HG02798 (cell line): ENCODE measurements at regions not wholly inside any gene's neighbourhood (a gene's known extent, or its start where the extent isn't known, plus 50 kb on each side); places are given as distances from the start of the nearest gene placed in this dataset.

Source experiments
- ATAC-seq: cut with Tn5 transposase; IDR thresholded peaks from one replicate; pipeline ENCODE4 v1.9.1; 2021; ENCODE audit warnings: mild to moderate bottlenecking; ENCODE audit not compliant: unreplicated experiment, poor library complexity

- no peak for ATAC-seq
These were observed 95.5 kb upstream of the PTPN3 start for GRCh38 chr9:109593612-109594011.

- no peak for ATAC-seq
These were observed 99.4 kb upstream of the PTPN3 start for GRCh38 chr9:109597496-109597895.

GRCh38 chr9:109599131-109599530 is 101.0 kb upstream of the PTPN3 start:
- no peak for ATAC-seq

DNA sequence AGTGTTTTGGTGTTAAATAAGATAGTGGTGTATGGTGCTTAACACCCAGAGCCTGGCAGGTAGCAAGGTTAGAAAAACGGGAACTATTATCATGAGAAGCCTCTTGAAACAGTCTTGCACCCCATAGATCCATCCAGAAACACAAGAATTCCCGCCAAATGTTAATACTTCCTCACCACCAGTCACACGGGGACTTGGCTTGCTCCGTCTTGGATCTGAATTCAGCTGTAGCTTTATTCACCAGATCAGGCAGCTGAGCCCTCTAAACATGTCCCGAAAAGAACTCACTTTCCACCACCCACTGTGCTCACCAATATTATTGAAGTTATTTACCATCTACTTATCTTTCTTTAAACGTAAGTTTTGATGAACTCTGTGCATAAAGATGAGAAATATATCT is 101.6 kb upstream of the PTPN3 start:
- ATAC-seq = no peak

- ATAC-seq = no peak
These were observed 102.0 kb upstream of the PTPN3 start for GRCh38 chr9:109600142-109600541.

GRCh38 chr9:109601181-109601580 is 103.1 kb upstream of the PTPN3 start:
- no peak for ATAC-seq

- ATAC-seq = no peak
These were observed 104.9 kb upstream of the PTPN3 start for GRCh38 chr9:109602987-109603386.

- ATAC-seq = no peak
These were observed 106.0 kb upstream of the PTPN3 start for GRCh38 chr9:109604131-109604530.

- no peak for ATAC-seq
These were observed 106.7 kb upstream of the PTPN3 start for GRCh38 chr9:109604781-109605180.

DNA sequence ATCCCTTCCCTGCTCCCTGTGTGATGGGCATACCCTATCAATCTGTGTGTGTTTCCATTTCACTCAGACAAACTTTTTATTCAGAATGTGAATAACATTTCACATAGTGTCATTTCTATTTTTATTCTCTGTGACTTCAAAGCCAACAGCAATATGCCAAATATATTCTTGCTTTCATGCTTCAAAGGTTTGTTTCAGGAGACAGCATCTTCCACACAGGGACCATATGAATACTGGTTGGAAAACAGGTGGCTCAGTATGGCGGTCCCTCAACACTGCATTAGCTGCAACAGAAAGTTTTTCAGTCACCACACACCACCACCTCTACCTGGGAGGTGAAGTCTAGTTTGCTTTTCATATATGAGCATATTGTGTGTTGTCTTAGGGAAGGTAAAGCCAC is 111.0 kb upstream of the PTPN3 start:
- no peak for ATAC-seq

DNA sequence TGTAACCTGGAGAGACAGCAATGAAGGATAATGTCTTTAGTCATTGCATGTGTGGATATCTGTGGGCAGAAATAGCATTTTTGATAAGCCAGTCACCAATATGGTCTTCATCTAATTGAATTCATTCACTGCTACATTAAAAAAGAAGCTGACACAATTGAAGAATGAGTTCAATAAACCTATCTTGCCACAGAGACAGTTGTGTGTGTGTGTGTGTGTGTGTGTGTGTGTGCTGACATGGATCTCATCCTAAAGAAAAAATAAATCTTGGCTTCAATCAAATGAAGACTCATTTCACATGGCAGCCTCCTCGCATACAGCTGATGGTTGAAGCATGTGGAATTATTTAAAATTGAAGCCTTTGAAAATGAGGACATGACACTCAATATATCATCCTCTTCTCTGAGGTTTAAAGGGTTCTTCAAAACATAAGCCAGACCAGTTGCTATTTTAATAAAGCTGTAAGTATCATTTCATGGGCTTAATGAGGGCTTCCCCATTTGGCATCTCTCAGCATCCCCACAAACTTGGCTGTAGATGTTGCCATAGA is 118.5 kb upstream of the PTPN3 start:
- no peak for ATAC-seq

DNA sequence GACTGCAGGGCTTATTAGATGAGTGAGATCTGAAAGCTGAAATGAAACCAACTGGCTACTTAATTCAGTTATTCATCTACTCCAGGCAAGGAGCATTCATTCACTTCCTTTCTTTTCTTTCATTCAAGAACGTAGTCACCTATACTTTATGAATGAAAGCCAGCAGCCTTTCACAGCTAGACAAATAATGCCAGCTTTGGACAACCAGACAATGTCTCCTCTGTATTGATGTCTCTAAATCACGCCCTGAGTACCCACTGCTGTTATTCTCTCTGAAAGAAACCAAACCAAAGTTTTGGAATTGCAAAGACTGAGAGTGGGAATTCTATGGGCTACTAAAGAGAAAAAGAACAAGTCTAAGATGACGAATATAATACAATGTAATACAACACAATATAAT is 121.2 kb upstream of the PTPN3 start:
- ATAC-seq = no peak

DNA sequence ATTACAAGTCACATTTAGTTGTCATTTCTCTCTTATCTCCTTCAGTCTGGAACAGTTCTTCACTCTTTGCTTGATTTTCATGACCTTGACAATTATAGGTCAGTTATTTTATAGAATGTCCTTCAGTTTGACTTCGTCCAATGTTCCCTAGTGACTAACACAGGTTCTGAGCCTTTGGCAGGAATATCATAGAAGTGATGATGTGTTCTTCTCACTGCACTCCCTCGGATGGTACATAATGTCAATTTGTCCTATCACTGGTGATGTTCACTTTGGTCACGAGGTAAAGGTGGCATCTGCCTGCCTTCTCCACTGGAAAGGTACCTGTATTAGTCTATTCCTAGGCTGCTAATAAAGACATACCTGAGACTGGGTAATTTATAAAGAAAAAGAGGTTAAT is 126.0 kb upstream of the PTPN3 start:
- no peak for ATAC-seq

GRCh38 chr9:109624896-109625295 is 126.8 kb upstream of the PTPN3 start:
- no peak for ATAC-seq

DNA sequence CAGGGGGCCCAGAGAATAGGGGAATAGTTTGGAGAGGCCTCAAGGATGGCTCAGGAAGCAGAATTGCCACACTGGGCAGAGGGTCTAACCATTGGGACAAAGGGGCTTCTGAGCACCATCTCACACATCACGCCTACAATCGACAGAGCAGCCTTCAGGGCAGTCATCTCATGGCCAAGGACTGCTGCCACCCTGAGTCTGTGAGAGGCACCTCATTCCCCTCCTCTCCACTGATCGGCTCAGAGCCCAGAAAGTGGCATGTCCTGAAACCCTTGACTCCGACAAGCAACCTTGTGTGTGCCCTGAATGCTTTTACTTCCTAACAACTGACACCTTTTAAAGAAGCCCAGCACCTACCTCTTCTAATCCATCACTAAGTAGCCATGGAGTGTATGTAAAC is 128.9 kb upstream of the PTPN3 start:
- ATAC-seq = no peak

DNA sequence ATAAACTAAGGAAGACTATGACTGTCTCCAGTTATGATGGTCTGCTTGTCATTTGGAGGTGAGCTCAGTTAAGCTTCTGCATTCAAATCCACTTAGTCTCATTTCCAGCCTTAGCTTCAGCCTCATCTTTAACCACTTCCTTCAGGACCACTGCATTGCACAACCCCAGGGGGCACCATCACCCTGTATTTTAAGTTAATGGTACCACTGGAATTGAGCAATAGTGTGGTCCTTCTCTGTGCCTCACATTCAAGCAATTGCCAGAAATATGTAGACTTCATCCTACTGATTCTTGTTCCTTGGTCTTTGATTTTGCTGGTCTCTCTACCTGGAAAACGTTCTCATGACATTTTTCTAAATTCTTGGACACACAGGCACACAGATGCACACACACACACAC is 131.5 kb upstream of the PTPN3 start:
- no peak for ATAC-seq

- ATAC-seq = no peak
These were observed 134.7 kb upstream of the PTPN3 start for GRCh38 chr9:109632817-109633216.

GRCh38 chr9:109639674-109640579 is 140.1 kb upstream of the PALM2AKAP2 start:
- ATAC-seq = no peak

- ATAC-seq = no peak
These were observed 139.2 kb upstream of the PALM2AKAP2 start for GRCh38 chr9:109640580-109641371.

DNA sequence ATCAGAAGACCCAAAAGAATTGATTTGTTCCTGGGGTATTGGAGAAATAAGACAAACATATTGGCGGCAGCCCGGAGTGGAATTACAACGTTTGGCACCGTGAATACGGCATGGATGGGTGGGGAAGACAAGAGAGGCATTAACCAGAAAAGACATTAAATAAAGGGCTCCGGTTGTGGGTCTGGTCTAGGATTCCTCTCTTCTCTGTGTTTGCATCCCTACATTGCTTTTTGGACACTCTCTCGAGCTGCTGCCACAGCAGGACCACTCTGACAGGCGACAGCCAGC is 138.7 kb upstream of the PALM2AKAP2 start:
- ATAC-seq = no peak

- no peak for ATAC-seq
These were observed 127.9 kb upstream of the PALM2AKAP2 start for GRCh38 chr9:109652112-109652511.
